ENCODE measurements at regions not wholly inside any gene's neighbourhood (a gene's known extent, or its start where the extent isn't known, plus 50 kb on each side); places are given as distances from the start of the nearest gene placed in this dataset.

DNA sequence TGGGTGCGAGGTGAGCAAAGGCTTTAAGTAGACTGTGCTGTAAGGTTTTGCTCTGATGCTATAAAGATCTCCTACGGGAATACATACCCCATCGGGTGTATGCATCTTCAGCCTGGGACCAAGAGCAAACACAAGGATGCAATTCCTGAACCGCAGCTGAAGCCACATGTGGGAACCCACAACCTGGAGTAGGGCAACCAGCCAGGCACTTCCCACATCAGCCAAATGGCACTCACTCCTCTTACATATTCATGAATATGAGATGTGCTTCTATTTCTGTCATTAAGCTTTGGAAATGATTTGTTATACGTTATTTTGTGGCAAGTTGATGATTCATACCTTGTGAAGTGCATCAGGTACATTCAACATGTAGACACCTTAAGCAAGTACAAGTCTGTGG is 619.2 kb downstream of the C6orf118 start:
- no peak overlapping the region for H3K27ac Mint-ChIP-seq (ENCODE audit: unreplicated experiment)
- DNase-seq (ENCODE audit: low spot score) = no peak
- H3K4me3 Mint-ChIP-seq (ENCODE audit: unreplicated experiment) = no peak overlapping the region
- TF ChIP-seq, protein P1, sequence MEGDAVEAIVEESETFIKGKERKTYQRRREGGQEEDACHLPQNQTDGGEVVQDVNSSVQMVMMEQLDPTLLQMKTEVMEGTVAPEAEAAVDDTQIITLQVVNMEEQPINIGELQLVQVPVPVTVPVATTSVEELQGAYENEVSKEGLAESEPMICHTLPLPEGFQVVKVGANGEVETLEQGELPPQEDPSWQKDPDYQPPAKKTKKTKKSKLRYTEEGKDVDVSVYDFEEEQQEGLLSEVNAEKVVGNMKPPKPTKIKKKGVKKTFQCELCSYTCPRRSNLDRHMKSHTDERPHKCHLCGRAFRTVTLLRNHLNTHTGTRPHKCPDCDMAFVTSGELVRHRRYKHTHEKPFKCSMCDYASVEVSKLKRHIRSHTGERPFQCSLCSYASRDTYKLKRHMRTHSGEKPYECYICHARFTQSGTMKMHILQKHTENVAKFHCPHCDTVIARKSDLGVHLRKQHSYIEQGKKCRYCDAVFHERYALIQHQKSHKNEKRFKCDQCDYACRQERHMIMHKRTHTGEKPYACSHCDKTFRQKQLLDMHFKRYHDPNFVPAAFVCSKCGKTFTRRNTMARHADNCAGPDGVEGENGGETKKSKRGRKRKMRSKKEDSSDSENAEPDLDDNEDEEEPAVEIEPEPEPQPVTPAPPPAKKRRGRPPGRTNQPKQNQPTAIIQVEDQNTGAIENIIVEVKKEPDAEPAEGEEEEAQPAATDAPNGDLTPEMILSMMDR (IDR thresholded peaks at IDR 0.05; ENCODE audit: unreplicated experiment) = no peak
- H3K9me3 Mint-ChIP-seq (ENCODE audit: unreplicated experiment) = no peaks in the 10 kb centered on the region
- H3K27me3 Mint-ChIP-seq (ENCODE audit: unreplicated experiment) = no peaks in the 10 kb centered on the region
- peaks cover 1% of the 10 kb centered on the region for H3K4me1 Mint-ChIP-seq (ENCODE audit: unreplicated experiment)
- H3K36me3 Mint-ChIP-seq (ENCODE audit: low read depth, unreplicated experiment) = no peaks in the 10 kb centered on the region

DNA sequence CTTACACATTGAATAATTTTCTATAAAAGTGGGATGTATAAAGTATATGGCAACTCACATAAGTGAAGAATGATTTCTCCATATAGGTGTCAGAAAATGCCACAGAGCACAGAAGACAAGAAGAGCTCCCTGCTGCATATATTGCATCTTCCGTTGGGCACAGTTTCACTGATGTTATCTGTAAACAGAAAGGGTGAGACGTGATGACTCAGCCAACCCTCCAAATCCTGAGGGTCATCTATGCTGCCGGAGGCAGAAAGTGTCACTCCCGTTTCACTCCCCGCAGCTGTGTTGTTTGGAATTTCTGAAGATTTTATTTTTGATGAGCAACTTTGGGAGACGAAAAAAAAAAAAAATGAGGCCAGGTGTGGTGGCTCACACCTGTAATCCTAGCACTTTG is 644.1 kb downstream of the C6orf118 start:
- H3K36me3 Mint-ChIP-seq (ENCODE audit: low read depth, unreplicated experiment) = no peaks in the 10 kb centered on the region
- TF ChIP-seq, protein P1 (IDR thresholded peaks at IDR 0.05; ENCODE audit: unreplicated experiment) = no peak
- no peak for DNase-seq (ENCODE audit: low spot score)
- no peak overlapping the region for H3K4me3 Mint-ChIP-seq (ENCODE audit: unreplicated experiment)
- no peak overlapping the region for H3K27ac Mint-ChIP-seq (ENCODE audit: unreplicated experiment)
- no peaks in the 10 kb centered on the region for H3K9me3 Mint-ChIP-seq (ENCODE audit: unreplicated experiment)
- no peaks in the 10 kb centered on the region for H3K4me1 Mint-ChIP-seq (ENCODE audit: unreplicated experiment)
- H3K27me3 Mint-ChIP-seq (ENCODE audit: unreplicated experiment) = no peaks in the 10 kb centered on the region

DNA sequence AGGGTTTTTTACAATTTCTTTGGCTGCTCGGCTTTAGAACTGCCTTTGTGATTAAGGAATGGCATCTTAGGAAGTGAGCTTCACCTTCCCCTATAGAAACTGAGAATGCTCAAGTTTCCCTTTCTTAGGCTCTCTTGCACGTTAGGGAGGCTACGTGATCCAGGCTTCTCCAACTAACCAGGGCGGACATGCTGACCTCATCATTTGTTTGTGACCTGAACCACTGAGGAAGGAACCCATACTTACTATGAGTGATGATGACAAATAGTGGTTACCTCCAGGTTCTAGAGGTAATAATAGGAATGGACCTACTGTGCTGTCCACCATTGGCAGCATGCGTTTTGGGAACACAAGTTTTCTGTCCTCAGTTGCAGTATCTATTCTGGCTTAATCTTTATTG is 645.8 kb downstream of the C6orf118 start:
- Mint-ChIP-seq H3K36me3 (ENCODE audit: low read depth, unreplicated experiment) (no peaks in the 10 kb centered on the region), H3K4me3 (ENCODE audit: unreplicated experiment) (no peak overlapping the region), H3K27me3 (ENCODE audit: unreplicated experiment) (no peaks in the 10 kb centered on the region), H3K27ac (ENCODE audit: unreplicated experiment) (no peak overlapping the region), H3K4me1 (ENCODE audit: unreplicated experiment) (peaks cover 3% of the 10 kb centered on the region), H3K9me3 (ENCODE audit: unreplicated experiment) (no peaks in the 10 kb centered on the region)
- DNase-seq (ENCODE audit: low spot score) = no peak
- TF ChIP-seq, protein P1 (IDR thresholded peaks at IDR 0.05; ENCODE audit: unreplicated experiment) = no peak

DNA sequence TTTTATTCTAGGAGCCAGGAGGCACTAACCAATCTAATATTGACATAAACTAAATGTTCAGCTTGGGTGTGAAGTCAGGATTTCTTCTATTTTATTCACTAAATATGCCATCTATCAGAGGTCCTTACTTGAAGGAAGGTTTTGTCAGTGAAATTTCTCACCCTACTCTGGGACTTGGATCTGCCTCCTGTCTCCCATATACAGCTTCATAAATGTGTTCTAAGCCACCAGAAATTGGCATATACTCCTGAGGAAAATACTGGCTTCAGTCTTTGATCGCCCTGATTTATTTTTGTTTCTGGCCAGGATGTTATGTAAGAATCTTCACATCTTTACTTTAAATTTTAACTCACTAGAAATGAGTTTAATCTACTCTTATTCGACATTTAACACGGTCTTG is 647.7 kb downstream of the C6orf118 start:
- H3K27ac Mint-ChIP-seq (ENCODE audit: unreplicated experiment) = no peak overlapping the region
- TF ChIP-seq, protein P1 (IDR thresholded peaks at IDR 0.05; ENCODE audit: unreplicated experiment) = no peak
- no peaks in the 10 kb centered on the region for H3K36me3 Mint-ChIP-seq (ENCODE audit: low read depth, unreplicated experiment)
- H3K4me3 Mint-ChIP-seq (ENCODE audit: unreplicated experiment) = no peak overlapping the region
- no peaks in the 10 kb centered on the region for H3K9me3 Mint-ChIP-seq (ENCODE audit: unreplicated experiment)
- no peaks in the 10 kb centered on the region for H3K27me3 Mint-ChIP-seq (ENCODE audit: unreplicated experiment)
- peaks cover 3% of the 10 kb centered on the region for H3K4me1 Mint-ChIP-seq (ENCODE audit: unreplicated experiment)
- DNase-seq (ENCODE audit: low spot score) = no peak

DNA sequence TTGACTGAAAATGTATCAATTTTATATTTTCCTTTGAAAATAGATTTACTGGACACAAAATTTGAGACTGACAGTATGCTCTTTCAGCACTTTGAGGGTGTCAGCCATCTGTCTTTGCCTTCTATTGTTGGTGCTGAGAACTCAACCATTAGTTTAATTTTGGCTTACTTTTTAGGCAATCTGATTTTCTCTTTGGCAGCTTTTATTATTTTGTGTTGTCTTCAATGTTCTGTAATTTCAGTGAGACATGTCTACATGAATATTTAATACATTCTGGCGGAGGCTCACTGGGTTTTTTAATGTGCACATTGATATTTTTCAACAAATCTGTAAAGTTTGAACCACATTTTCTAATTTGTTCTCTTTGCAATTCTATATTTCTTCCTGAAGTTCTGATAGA is 648.6 kb downstream of the C6orf118 start:
- Mint-ChIP-seq H3K36me3 (ENCODE audit: low read depth, unreplicated experiment) (no peaks in the 10 kb centered on the region), H3K27ac (ENCODE audit: unreplicated experiment) (no peak overlapping the region), H3K9me3 (ENCODE audit: unreplicated experiment) (no peaks in the 10 kb centered on the region), H3K27me3 (ENCODE audit: unreplicated experiment) (peaks cover 4% of the 10 kb centered on the region), H3K4me3 (ENCODE audit: unreplicated experiment) (no peak overlapping the region), H3K4me1 (ENCODE audit: unreplicated experiment) (peaks cover 3% of the 10 kb centered on the region)
- TF ChIP-seq, protein P1 (IDR thresholded peaks at IDR 0.05; ENCODE audit: unreplicated experiment) = no peak
- no peak for DNase-seq (ENCODE audit: low spot score)
